H9 (cell line): ENCODE measurements at regions not wholly inside any gene's neighbourhood (a gene's known extent, or its start where the extent isn't known, plus 50 kb on each side); places are given as distances from the start of the nearest gene placed in this dataset.

Experiments
- DNase-seq: peaks from one replicate; pipeline ENCODE4 v3.0.0-alpha.2; 2017
- H2AFZ ChIP-seq: one replicate; pipeline ENCODE4 v1.6.1; 2013; ENCODE audit warnings: mild to moderate bottlenecking, low read length, control low read depth, moderate library complexity
- H2AK5ac ChIP-seq: 2 replicates; pipeline ENCODE4 v1.6.1; 2013; ENCODE audit warnings: low read length, control low read depth, mixed read lengths; ENCODE audit not compliant: insufficient read length
- H2BK120ac ChIP-seq: one replicate; pipeline ENCODE4 v1.6.1; 2013; ENCODE audit warnings: low read depth, mild to moderate bottlenecking, low read length, control low read depth, inconsistent platforms; ENCODE audit not compliant: poor library complexity, severe bottlenecking
- H2BK12ac ChIP-seq: 2 replicates; pipeline ENCODE4 v1.6.1; 2013; ENCODE audit warnings: low read length, control low read depth, mixed read lengths, low read depth; ENCODE audit not compliant: insufficient read length
- H2BK15ac ChIP-seq: 2 replicates; pipeline ENCODE4 v1.6.1; 2013; ENCODE audit warnings: low read depth, low read length, control low read depth
- H2BK20ac ChIP-seq: one replicate; pipeline ENCODE4 v1.6.1; 2013; ENCODE audit warnings: low read depth, mild to moderate bottlenecking, low read length, control low read depth, inconsistent platforms; ENCODE audit not compliant: poor library complexity, severe bottlenecking
- H2BK5ac ChIP-seq: 2 replicates; pipeline ENCODE4 v1.6.1; 2013; ENCODE audit warnings: low read length, control low read depth, mixed read lengths; ENCODE audit not compliant: insufficient read length
- H3K14ac ChIP-seq: 2 replicates; pipeline ENCODE4 v1.6.1; 2013; ENCODE audit warnings: low read length, control low read depth; ENCODE audit not compliant: insufficient read depth
- H3K18ac ChIP-seq: 2 replicates; pipeline ENCODE4 v1.6.1; 2013; ENCODE audit warnings: low read depth, mild to moderate bottlenecking, mixed read lengths, low read length, control low read depth; ENCODE audit not compliant: insufficient read length
- H3K23ac ChIP-seq: 2 replicates; pipeline ENCODE4 v1.6.1; 2013; ENCODE audit warnings: low read length, control low read depth, mixed read lengths, low read depth; ENCODE audit not compliant: insufficient read length
- H3K23me2 ChIP-seq: 2 replicates; pipeline ENCODE4 v1.6.1; 2013; ENCODE audit warnings: low read depth, mild to moderate bottlenecking, mixed read lengths, low read length, control low read depth; ENCODE audit not compliant: insufficient read length, poor library complexity, severe bottlenecking
- H3K27ac ChIP-seq: 2 replicates; pipeline ENCODE4 v1.5.1; 2013; ENCODE audit warnings: low read length, control low read depth, mixed read lengths, low read depth; ENCODE audit not compliant: insufficient read length
- H3K27me3 ChIP-seq: 2 replicates; pipeline ENCODE4 v1.6.1; 2013; ENCODE audit warnings: low read length, control low read depth, inconsistent platforms; ENCODE audit not compliant: insufficient read depth
- H3K4ac ChIP-seq: 2 replicates; pipeline ENCODE4 v1.6.1; 2013; ENCODE audit warnings: low read depth, mild to moderate bottlenecking, control low read depth, inconsistent platforms, low read length, moderate library complexity
- H3K4me1 ChIP-seq: 2 replicates; pipeline ENCODE4 v1.6.1; 2013; ENCODE audit warnings: low read length, control low read depth, inconsistent platforms; ENCODE audit not compliant: insufficient read depth
- H3K4me2 ChIP-seq: 2 replicates; pipeline ENCODE4 v1.6.1; 2013; ENCODE audit warnings: low read length, control low read depth, mixed read lengths; ENCODE audit not compliant: insufficient read length, insufficient read depth
- H3K56ac ChIP-seq: 2 replicates; pipeline ENCODE4 v1.6.1; 2013; ENCODE audit warnings: low read depth, mild to moderate bottlenecking, mixed read lengths, low read length, control low read depth; ENCODE audit not compliant: insufficient read length
- H3K79me1 ChIP-seq: 2 replicates; pipeline ENCODE4 v1.6.1; 2013; ENCODE audit warnings: low read depth, mild to moderate bottlenecking, moderate library complexity, low read length, control low read depth, inconsistent platforms; ENCODE audit not compliant: insufficient read depth, poor library complexity, severe bottlenecking
- H3K79me2 ChIP-seq: 2 replicates; pipeline ENCODE4 v1.6.1; 2013; ENCODE audit warnings: low read length, control low read depth, inconsistent platforms; ENCODE audit not compliant: insufficient read depth
- H3K9ac ChIP-seq: 2 replicates; pipeline ENCODE4 v1.6.1; 2013; ENCODE audit warnings: low read length, control low read depth, mixed read lengths; ENCODE audit not compliant: insufficient read length; ENCODE audit errors: extremely low read depth
- H3K9me3 ChIP-seq: one replicate; pipeline ENCODE4 v1.6.1; 2013; ENCODE audit warnings: low read depth, low read length, inconsistent platforms; ENCODE audit not compliant: control insufficient read depth
- H3T11ph ChIP-seq: one replicate; pipeline ENCODE4 v1.6.1; 2013; ENCODE audit warnings: mild to moderate bottlenecking, low read length, control low read depth, inconsistent platforms
- H4K20me1 ChIP-seq: one replicate; pipeline ENCODE4 v1.6.1; 2013; ENCODE audit not compliant: control insufficient read depth, insufficient read length, insufficient read depth
- H4K5ac ChIP-seq: 2 replicates; pipeline ENCODE4 v1.6.1; 2013; ENCODE audit warnings: low read depth, mild to moderate bottlenecking, mixed read lengths, low read length, control low read depth; ENCODE audit not compliant: insufficient read length
- H4K8ac ChIP-seq: replicated peaks from 2 replicates; pipeline ENCODE4 v1.6.1; 2013; ENCODE audit warnings: low read length, control low read depth, mixed read lengths, low read depth; ENCODE audit not compliant: insufficient read length
- H4K91ac ChIP-seq: 2 replicates; pipeline ENCODE4 v1.6.1; 2013; ENCODE audit warnings: low read depth, mild to moderate bottlenecking, moderate library complexity, mixed read lengths, low read length, control low read depth; ENCODE audit not compliant: insufficient read length
- H3K27ac Mint-ChIP-seq, 3 experiments: 2 replicates in 2 of 3; 3 replicates in 1 of 3; pipeline ENCODE4 v1.8.0; 2020 to 2021; ENCODE audit warnings: mixed read lengths in 3 of 3, mild to moderate bottlenecking in 1 of 3, moderate library complexity in 1 of 3
- H3K27me3 Mint-ChIP-seq: 2 replicates; pipeline ENCODE4 v1.8.0; 2021; ENCODE audit warnings: low read depth, mild to moderate bottlenecking, moderate library complexity, mixed read lengths
- H3K36me3 Mint-ChIP-seq, 3 experiments: 2 replicates in 2 of 3; 3 replicates in 1 of 3; pipeline ENCODE4 v1.8.0; 2020 to 2021; ENCODE audit warnings: low read depth in 3 of 3, mixed read lengths in 3 of 3; ENCODE audit not compliant: insufficient read depth in 1 of 3
- H3K4me1 Mint-ChIP-seq, 2 experiments: 2 replicates each; pipeline ENCODE4 v1.8.0; 2020; ENCODE audit warnings: mixed read lengths in 2 of 2
- H3K4me3 Mint-ChIP-seq, 2 experiments: 2 replicates in 1 of 2; 3 replicates in 1 of 2; pipeline ENCODE4 v1.8.0; 2020 to 2021; ENCODE audit warnings: mild to moderate bottlenecking in 2 of 2, mixed read lengths in 2 of 2, moderate library complexity in 1 of 2
- H3K9me3 Mint-ChIP-seq, 2 experiments: 2 replicates in 1 of 2; 3 replicates in 1 of 2; pipeline ENCODE4 v1.8.0; 2020; ENCODE audit warnings: mild to moderate bottlenecking in 2 of 2, mixed read lengths in 2 of 2, moderate library complexity in 1 of 2
- WGBS: extraction: QIAGEN DNeasy Blood & Tissue Kit; methylation state at CpG from one replicate; pipeline ENCODE4 v1.1.7; 2013; ENCODE audit warnings: missing lambda C conversion rate, low lambda C conversion rate, mixed read lengths; ENCODE audit not compliant: insufficient read length; ENCODE audit errors: extremely low coverage; 5-methylcytosine and 5-hydroxymethylcytosine counted together
- TF ChIP-seq, protein P1 (sequence below): fragments of 200-600 bp; sonication (generic); conservative IDR thresholded peaks from 3 replicates; pipeline ENCODE4 v1.8.0; 2021; ENCODE audit warnings: antibody characterized with exemption, mild to moderate bottlenecking

DNA sequence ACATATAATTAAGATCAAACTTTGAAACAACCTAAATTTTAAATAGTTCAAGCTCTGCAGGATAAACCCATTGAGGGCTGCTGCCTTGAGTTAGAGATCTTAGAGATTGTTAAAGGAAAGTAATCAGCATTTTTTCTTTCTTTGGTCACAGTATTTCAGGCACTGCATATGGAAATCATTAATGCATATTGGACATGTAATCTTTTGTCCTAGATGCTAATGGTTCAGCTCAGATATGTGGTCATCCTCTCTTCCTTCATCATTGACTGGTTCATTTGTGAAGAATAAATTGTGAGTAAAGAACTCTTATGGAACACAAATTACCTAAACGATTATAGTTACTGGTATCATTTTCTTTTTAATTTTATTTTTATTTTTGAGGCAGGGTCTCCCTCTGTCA is 82.0 kb upstream of the PRLR start:
- TF ChIP-seq, protein P1, sequence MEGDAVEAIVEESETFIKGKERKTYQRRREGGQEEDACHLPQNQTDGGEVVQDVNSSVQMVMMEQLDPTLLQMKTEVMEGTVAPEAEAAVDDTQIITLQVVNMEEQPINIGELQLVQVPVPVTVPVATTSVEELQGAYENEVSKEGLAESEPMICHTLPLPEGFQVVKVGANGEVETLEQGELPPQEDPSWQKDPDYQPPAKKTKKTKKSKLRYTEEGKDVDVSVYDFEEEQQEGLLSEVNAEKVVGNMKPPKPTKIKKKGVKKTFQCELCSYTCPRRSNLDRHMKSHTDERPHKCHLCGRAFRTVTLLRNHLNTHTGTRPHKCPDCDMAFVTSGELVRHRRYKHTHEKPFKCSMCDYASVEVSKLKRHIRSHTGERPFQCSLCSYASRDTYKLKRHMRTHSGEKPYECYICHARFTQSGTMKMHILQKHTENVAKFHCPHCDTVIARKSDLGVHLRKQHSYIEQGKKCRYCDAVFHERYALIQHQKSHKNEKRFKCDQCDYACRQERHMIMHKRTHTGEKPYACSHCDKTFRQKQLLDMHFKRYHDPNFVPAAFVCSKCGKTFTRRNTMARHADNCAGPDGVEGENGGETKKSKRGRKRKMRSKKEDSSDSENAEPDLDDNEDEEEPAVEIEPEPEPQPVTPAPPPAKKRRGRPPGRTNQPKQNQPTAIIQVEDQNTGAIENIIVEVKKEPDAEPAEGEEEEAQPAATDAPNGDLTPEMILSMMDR: no peak
- no peaks in the 10 kb centered on the region for H3K79me2 ChIP-seq
- H4K20me1 ChIP-seq: no peaks in the 10 kb centered on the region
- no peak overlapping the region for H3K27ac ChIP-seq
- Mint-ChIP-seq H3K9me3 (no peaks in the 10 kb centered on the region), H3K27ac (no peak overlapping the region), H3K4me1 (peaks cover 12 to 15% of the 10 kb centered on the region in 2 experiments), H3K27me3 (no peaks in the 10 kb centered on the region), H3K4me3 (no peak overlapping the region), H3K36me3 (no peaks in the 10 kb centered on the region)
- H3K9ac ChIP-seq: no peak overlapping the region
- H4K5ac ChIP-seq: no peak overlapping the region
- no peak for DNase-seq
- no peak overlapping the region for H3K4me2 ChIP-seq
- H3K14ac ChIP-seq: no peak overlapping the region
- no peak overlapping the region for H2AK5ac ChIP-seq
- H2BK12ac ChIP-seq: no peak overlapping the region
- no peak overlapping the region for H3K4ac ChIP-seq
- H3K23me2 ChIP-seq: no peaks in the 10 kb centered on the region
- H2BK15ac ChIP-seq: no peak overlapping the region
- no peaks in the 10 kb centered on the region for H3K27me3 ChIP-seq
- no peaks in the 10 kb centered on the region for H3K9me3 ChIP-seq
- no peak overlapping the region for H3K56ac ChIP-seq
- H3T11ph ChIP-seq: no peak overlapping the region
- no peak overlapping the region for H2BK5ac ChIP-seq
- no CpG with 5 or more reads among the region's 1 CpG for WGBS
- H2BK120ac ChIP-seq: no peak overlapping the region
- no peak overlapping the region for H4K91ac ChIP-seq
- no peak overlapping the region for H3K23ac ChIP-seq
- no peak overlapping the region for H3K18ac ChIP-seq
- H3K79me1 ChIP-seq: no peaks in the 10 kb centered on the region
- H4K8ac ChIP-seq: no peak overlapping the region
- no peaks in the 10 kb centered on the region for H3K4me1 ChIP-seq
- H2AFZ ChIP-seq: no peak overlapping the region
- H2BK20ac ChIP-seq: no peak overlapping the region
